K562 (cell line): ENCODE measurements at regions not wholly inside any gene's neighbourhood (a gene's known extent, or its start where the extent isn't known, plus 50 kb on each side); places are given as distances from the start of the nearest gene placed in this dataset.

ENCODE experiments used
- ATAC-seq: fragments of 200-7000 bp; cut with Tn5 transposase; 3 replicates; pipeline ENCODE4 v1.9.1; 2020; ENCODE audit warnings: moderate library complexity
- BruUV-seq: library from RNA; stranded (reverse); fragments of 400-500 nt; replicated peaks from 2 replicates; lab custom pipeline; 2021; lab: Mats Ljungman, UMichigan
- CTCF ChIA-PET: fragments of 300-600 bp; formaldehyde crosslinking; extraction: SDS; loops from one replicate; lab custom pipeline; 2021; ENCODE audit warnings: low intra/inter-chr PET ratio; lab: Yijun Ruan, JAX
- POLR2A ChIA-PET: fragments of 300-600, 350-650 bp; sonication (Branson Sonifier 250); formaldehyde crosslinking; extraction: SDS; loops from one replicate; lab custom pipeline; 2021; ENCODE audit warnings: antibody characterized with exemption, inconsistent platforms; lab: Yijun Ruan, JAX
- DNase-seq, 4 experiments: peaks; one replicate each; pipeline versions ENCODE4 v3.0.0 to v3.0.0-alpha.2; 2011 to 2018; ENCODE audit warnings: low spot score in 3 of 4, mixed read lengths in 3 of 4; ENCODE audit errors: extremely low read depth in 1 of 4
- FAIRE-seq: peaks from 2 replicates; lab custom pipeline; 2011; peaks lifted over from hg19 to GRCh38; lab: Jason Lieb, UNC
- H2AFZ ChIP-seq: 2 replicates; pipeline ENCODE4 v1.6.0; 2011; ENCODE audit warnings: low read depth, low read length, control low read depth, inconsistent platforms
- H3K27ac ChIP-seq: fragments of 200-600 bp; 3 replicates; pipeline ENCODE4 v1.8.0; 2011; ENCODE audit warnings: low read depth, mild to moderate bottlenecking, control low read depth, inconsistent platforms, low read length, moderate library complexity, mixed read lengths; ENCODE audit errors: extremely low read depth
- H3K27me3 ChIP-seq, 2 experiments: fragments of 300-600 bp in 1 of 2; 2 replicates in 1 of 2; 3 replicates in 1 of 2; pipeline versions ENCODE4 v1.6.0 to v1.8.0; 2011; ENCODE audit warnings: inconsistent platforms in 2 of 2, low read length in 2 of 2, mild to moderate bottlenecking in 1 of 2, mixed read lengths in 1 of 2, moderate library complexity in 1 of 2; ENCODE audit not compliant: control insufficient read depth in 2 of 2, insufficient read depth in 2 of 2
- H3K36me3 ChIP-seq: fragments of 300-600 bp; 3 replicates; pipeline ENCODE4 v1.8.0; 2011; ENCODE audit warnings: mild to moderate bottlenecking, low read length, inconsistent platforms; ENCODE audit not compliant: control insufficient read depth, insufficient read depth
- H3K4me1 ChIP-seq, 2 experiments: fragments of 200-600 bp in 1 of 2; replicated peaks in 1 of 2; 2 replicates in 1 of 2; 3 replicates in 1 of 2; pipeline versions ENCODE4 v1.5.1 to v1.8.0; 2011; ENCODE audit warnings: inconsistent platforms in 2 of 2, low read length in 2 of 2, mild to moderate bottlenecking in 1 of 2, mixed read lengths in 1 of 2, moderate library complexity in 1 of 2; ENCODE audit not compliant: control insufficient read depth in 2 of 2, insufficient read depth in 2 of 2
- H3K4me2 ChIP-seq: 2 replicates; pipeline ENCODE4 v1.6.1; 2011; ENCODE audit warnings: low read length, control low read depth, inconsistent platforms, mixed read lengths; ENCODE audit not compliant: insufficient read depth
- H3K4me3 ChIP-seq: fragments of 200-600 bp; sonication (generic), shearing (Covaris generic); 2 replicates; pipeline ENCODE4 v1.5.1; 2016; ENCODE audit warnings: control low read depth, inconsistent platforms
- H3K79me2 ChIP-seq: fragments of 200-600 bp; 3 replicates; pipeline ENCODE4 v1.8.0; 2011; ENCODE audit warnings: low read length, inconsistent platforms; ENCODE audit not compliant: control insufficient read depth, insufficient read depth
- H3K9ac ChIP-seq, 2 experiments: 2 replicates each; pipeline versions ENCODE4 v1.6.0 to v1.6.1; 2011; ENCODE audit warnings: low read depth in 2 of 2, low read length in 2 of 2, control low read depth in 1 of 2, inconsistent platforms in 1 of 2, mild to moderate bottlenecking in 1 of 2, mixed read lengths in 1 of 2; ENCODE audit not compliant: insufficient read depth in 1 of 2
- H3K9me1 ChIP-seq: one replicate; pipeline ENCODE4 v1.6.0; 2011; ENCODE audit warnings: inconsistent platforms, mild to moderate bottlenecking, low read length, moderate library complexity; ENCODE audit not compliant: control insufficient read depth, insufficient read depth
- H3K9me3 ChIP-seq: replicated peaks from 2 replicates; pipeline ENCODE4 v1.5.1; 2011; ENCODE audit warnings: low read depth, low read length, inconsistent platforms; ENCODE audit not compliant: control insufficient read depth, insufficient read depth
- H4K20me1 ChIP-seq: replicated peaks from 2 replicates; pipeline ENCODE4 v1.6.1; 2011; ENCODE audit warnings: low read length, inconsistent platforms, mixed read lengths; ENCODE audit not compliant: control insufficient read depth, insufficient read depth
- MGA ChIP-seq: fragments of 450-650 bp; IDR thresholded peaks from 2 replicates; pipeline ENCODE4 v1.6.1; 2016; ENCODE audit warnings: mild to moderate bottlenecking, moderate library complexity
- TRIM24 ChIP-seq, 2 experiments: fragments of 450-650 bp; IDR thresholded peaks; 2 replicates each; pipeline ENCODE4 v1.6.1; 2016
- WGBS: fragments of 100-300 bp; shearing (Covaris generic); methylation state at CpG from one replicate; pipeline ENCODE4 v1.1.6; 2016; ENCODE audit warnings: low coverage, mixed read lengths; ENCODE audit not compliant: insufficient coverage; ENCODE audit errors: missing lambda C conversion rate; 5-methylcytosine and 5-hydroxymethylcytosine counted together
- in situ Hi-C: fragments of 300-500 bp; cut with MboI; formaldehyde crosslinking; loops from 4 replicates; pipeline ENCODE4 v1.15.0; 2018; ENCODE audit warnings: inconsistent platforms, mixed read lengths
- intact Hi-C: fragments of 100-400 bp; cut with micrococcal nuclease; formaldehyde crosslinking; loops from 2 replicates; pipeline ENCODE4 v1.14.2; 2022

GRCh38 chr15:29470794-29471193 lies 201.2 kb upstream of the NSMCE3 start:
- no peak for TF ChIP-seq TRIM24 (IDR thresholded peaks at IDR 0.05)
- TF ChIP-seq MGA: no peak
- H3K27me3 ChIP-seq: peaks cover 16 to 42% of the 10 kb centered on the region in 2 experiments; a peak in 4 of 5 replicates
- no peaks in the 10 kb centered on the region for H3K36me3 ChIP-seq
- intact Hi-C loops (no loop called here), in situ Hi-C loops (no loop called here)
- no peak overlapping the region for H3K27ac ChIP-seq
- no peaks in the 10 kb centered on the region for H3K9me3 ChIP-seq
- ATAC-seq (no peak), DNase-seq (no peak), FAIRE-seq (no peak)
- no peaks in the 10 kb centered on the region for H4K20me1 ChIP-seq
- H3K4me2 ChIP-seq: no peak overlapping the region
- H3K4me3 ChIP-seq: no peak overlapping the region
- WGBS: 0% methylated on average over 3 of the region's 3 CpGs
- ChIA-PET CTCF (no interaction called here), POLR2A (interaction anchor here (1.0 kb wide), 1 partner anchor 22 kb away, joined by 4 read pairs; no protein-coding TSS in a partner anchor)
- no peaks in the 10 kb centered on the region for H3K79me2 ChIP-seq
- H3K4me1 ChIP-seq: no peaks in the 10 kb centered on the region
- no peak overlapping the region for H3K9ac ChIP-seq
- H3K9me1 ChIP-seq: no peaks in the 10 kb centered on the region
- BruUV-seq: no TSS peak
- no peak overlapping the region for H2AFZ ChIP-seq
